ENCODE measurements at regions not wholly inside any gene's neighbourhood (a gene's known extent, or its start where the extent isn't known, plus 50 kb on each side); places are given as distances from the start of the nearest gene placed in this dataset.

DNA sequence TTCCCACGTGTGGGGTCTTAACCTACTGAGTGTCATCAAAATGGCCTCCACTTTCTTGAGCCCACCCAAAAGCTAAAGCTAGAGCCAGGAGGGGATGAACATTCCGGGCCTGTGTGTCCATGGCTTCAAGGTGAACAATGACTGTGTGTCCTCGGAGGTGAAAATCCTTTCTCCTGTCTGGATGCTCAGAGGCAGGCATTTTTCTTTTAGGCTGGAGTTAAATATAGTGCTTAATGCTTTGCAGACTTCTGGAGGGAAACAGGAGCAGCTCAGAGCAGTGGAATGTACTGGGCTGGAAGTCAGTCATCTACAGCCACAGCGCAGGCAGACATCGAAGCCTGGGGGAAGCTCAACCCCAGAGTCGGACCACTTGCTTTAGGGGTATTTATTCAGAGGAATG is 68.6 kb upstream of the TMEM45B start:
- TF ChIP-seq, protein P1, sequence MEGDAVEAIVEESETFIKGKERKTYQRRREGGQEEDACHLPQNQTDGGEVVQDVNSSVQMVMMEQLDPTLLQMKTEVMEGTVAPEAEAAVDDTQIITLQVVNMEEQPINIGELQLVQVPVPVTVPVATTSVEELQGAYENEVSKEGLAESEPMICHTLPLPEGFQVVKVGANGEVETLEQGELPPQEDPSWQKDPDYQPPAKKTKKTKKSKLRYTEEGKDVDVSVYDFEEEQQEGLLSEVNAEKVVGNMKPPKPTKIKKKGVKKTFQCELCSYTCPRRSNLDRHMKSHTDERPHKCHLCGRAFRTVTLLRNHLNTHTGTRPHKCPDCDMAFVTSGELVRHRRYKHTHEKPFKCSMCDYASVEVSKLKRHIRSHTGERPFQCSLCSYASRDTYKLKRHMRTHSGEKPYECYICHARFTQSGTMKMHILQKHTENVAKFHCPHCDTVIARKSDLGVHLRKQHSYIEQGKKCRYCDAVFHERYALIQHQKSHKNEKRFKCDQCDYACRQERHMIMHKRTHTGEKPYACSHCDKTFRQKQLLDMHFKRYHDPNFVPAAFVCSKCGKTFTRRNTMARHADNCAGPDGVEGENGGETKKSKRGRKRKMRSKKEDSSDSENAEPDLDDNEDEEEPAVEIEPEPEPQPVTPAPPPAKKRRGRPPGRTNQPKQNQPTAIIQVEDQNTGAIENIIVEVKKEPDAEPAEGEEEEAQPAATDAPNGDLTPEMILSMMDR (IDR thresholded peaks at IDR 0.05), result no peak
- no peak for TF ChIP-seq POLR2A (IDR thresholded peaks at IDR 0.05)
